Mammary epithelial cell (primary cell): ENCODE measurements at regions not wholly inside any gene's neighbourhood (a gene's known extent, or its start where the extent isn't known, plus 50 kb on each side); places are given as distances from the start of the nearest gene placed in this dataset.

Source experiments
- CTCF ChIP-seq, 2 donors: IDR thresholded peaks in 1 of 2; conservative IDR thresholded peaks in 1 of 2; 2 replicates each; pipeline ENCODE4 v1.5.1; 2011 to 2012; ENCODE audit warnings: inconsistent platforms in 2 of 2, low read length in 2 of 2, mild to moderate bottlenecking in 2 of 2, control low read depth in 1 of 2, low read depth in 1 of 2; ENCODE audit not compliant: insufficient read depth in 1 of 2; ENCODE audit errors: extremely low read depth in 1 of 2
- EZH2 ChIP-seq: IDR thresholded peaks from 2 replicates; pipeline ENCODE4 v1.6.1; 2012; ENCODE audit warnings: low read length, inconsistent platforms, borderline replicate concordance

GRCh38 chr1:216805953-216806352 is 82.7 kb upstream of the ESRRG start:
- TF ChIP-seq CTCF (conservative IDR thresholded peaks at IDR 0.05 in 1 of 2, IDR thresholded peaks at IDR 0.05 in 1 of 2; ENCODE audit: extremely low read depth in 1 of 2, insufficient read depth in 1 of 2, low read depth in 1 of 2, low read length in 2 of 2), result no peak
- no peak for TF ChIP-seq EZH2
